Naive thymus-derived CD4-positive, alpha-beta T cell (primary cell): ENCODE measurements at regions not wholly inside any gene's neighbourhood (a gene's known extent, or its start where the extent isn't known, plus 50 kb on each side); places are given as distances from the start of the nearest gene placed in this dataset.

Experiments
- ATAC-seq: fragments of 150-1000 bp; cut with Tn5 transposase; 2 replicates; pipeline ENCODE4 v1.10.0; 2021; ENCODE audit warnings: mild to moderate bottlenecking, moderate library complexity
- CTCF ChIA-PET: fragments of 350-600 bp; sonication (Branson Sonifier 250); formaldehyde crosslinking; loops from one replicate; lab custom pipeline; 2021; ENCODE audit warnings: antibody characterized with exemption; lab: Charles Lee
- POLR2A ChIA-PET: fragments of 350-600 bp; sonication (Branson Sonifier 250); formaldehyde crosslinking; loops from one replicate; lab custom pipeline; 2021; ENCODE audit warnings: antibody characterized with exemption, inconsistent platforms; lab: Charles Lee
- DNase-seq, 9 donors: peaks; one replicate each; pipeline versions ENCODE4 v3.0.0 to v3.0.0-alpha.2; 2020 to 2022; ENCODE audit warnings: mixed read lengths in 1 of 9
- H3K27ac ChIP-seq: one replicate; pipeline ENCODE4 v1.7.0; 2013; ENCODE audit warnings: mild to moderate bottlenecking, low read depth, low read length, moderate library complexity
- H3K27me3 ChIP-seq, 2 donors: one replicate each; pipeline ENCODE4 v1.7.0; 2013; ENCODE audit warnings: low read length in 2 of 2, mild to moderate bottlenecking in 2 of 2, moderate library complexity in 2 of 2; ENCODE audit not compliant: control insufficient read depth in 2 of 2, insufficient read depth in 2 of 2
- H3K36me3 ChIP-seq, 3 experiments: 1 replicate in 2 of 3; 2 replicates in 1 of 3; pipeline ENCODE4 v1.7.0; 2013; ENCODE audit warnings: low read length in 3 of 3, mild to moderate bottlenecking in 3 of 3, moderate library complexity in 1 of 3; ENCODE audit not compliant: insufficient read depth in 3 of 3, control insufficient read depth in 2 of 3
- H3K4me1 ChIP-seq, 2 donors: one replicate each; pipeline ENCODE4 v1.7.0; 2013; ENCODE audit warnings: low read length in 2 of 2, mild to moderate bottlenecking in 2 of 2, moderate library complexity in 1 of 2; ENCODE audit not compliant: control insufficient read depth in 2 of 2, insufficient read depth in 2 of 2
- H3K4me3 ChIP-seq: 2 replicates; pipeline ENCODE4 v1.7.0; 2013; ENCODE audit warnings: mild to moderate bottlenecking, low read length
- H3K9me3 ChIP-seq, 3 experiments: 1 replicate in 2 of 3; 2 replicates in 1 of 3; pipeline ENCODE4 v1.7.0; 2013; ENCODE audit warnings: low read length in 3 of 3; ENCODE audit not compliant: control insufficient read depth in 2 of 3
- H3K27ac Mint-ChIP-seq, 9 donors: one replicate each; pipeline ENCODE4 v1.8.0; 2020 to 2022; ENCODE audit warnings: mixed read lengths in 9 of 9, mild to moderate bottlenecking in 8 of 9, moderate library complexity in 5 of 9, inconsistent platforms in 2 of 9
- H3K27me3 Mint-ChIP-seq, 5 donors: one replicate each; pipeline ENCODE4 v1.8.0; 2021 to 2022; ENCODE audit warnings: mixed read lengths in 5 of 5, mild to moderate bottlenecking in 1 of 5
- H3K36me3 Mint-ChIP-seq, 5 donors: one replicate each; pipeline ENCODE4 v1.8.0; 2020 to 2022; ENCODE audit warnings: mixed read lengths in 5 of 5, mild to moderate bottlenecking in 3 of 5, inconsistent platforms in 1 of 5
- H3K4me1 Mint-ChIP-seq, 7 donors: one replicate each; pipeline ENCODE4 v1.8.0; 2020 to 2022; ENCODE audit warnings: mixed read lengths in 7 of 7, mild to moderate bottlenecking in 3 of 7, inconsistent platforms in 1 of 7
- H3K4me3 Mint-ChIP-seq, 10 donors: one replicate each; pipeline ENCODE4 v1.8.0; 2020 to 2022; ENCODE audit warnings: mild to moderate bottlenecking in 10 of 10, mixed read lengths in 10 of 10, moderate library complexity in 6 of 10, inconsistent platforms in 2 of 10
- H3K9me3 Mint-ChIP-seq, 11 donors: one replicate each; pipeline ENCODE4 v1.8.0; 2020 to 2022; ENCODE audit warnings: mixed read lengths in 11 of 11, mild to moderate bottlenecking in 4 of 11, inconsistent platforms in 1 of 11, moderate library complexity in 1 of 11
- intact Hi-C, 2 donors: fragments of 100-400 bp; cut with micrococcal nuclease; formaldehyde crosslinking; loops; one replicate each; pipeline ENCODE4 v1.15.1; 2023

- no peak overlapping the region for H3K4me3 ChIP-seq
- Mint-ChIP-seq H3K4me3 (no peak overlapping the region), H3K27ac (no peak overlapping the region), H3K4me1 (no peaks in the 10 kb centered on the region), H3K36me3 (no peaks in the 10 kb centered on the region), H3K27me3 (peaks cover 3 to 24% (median 17%) of the 10 kb centered on the region in 5 donors), H3K9me3 (no peaks in the 10 kb centered on the region)
- DNase-seq (no peak), ATAC-seq (no peak)
- no peaks in the 10 kb centered on the region for H3K4me1 ChIP-seq
- CTCF ChIA-PET = interaction anchor here (0.6 to 2.5 kb wide), 3 partner anchors 10 to 313 kb away, joined by 3 to 20 read pairs (median 4); no protein-coding TSS in a partner anchor
- H3K36me3 ChIP-seq = no peaks in the 10 kb centered on the region
- H3K27ac ChIP-seq = no peak overlapping the region
- POLR2A ChIA-PET = interaction anchor here (0.5 kb wide), 1 partner anchor 306 kb away, joined by 3 read pairs; no protein-coding TSS in a partner anchor
- intact Hi-C loops = no loop called here
- peaks cover 0 to 1% of the 10 kb centered on the region in 2 donors for H3K27me3 ChIP-seq
- no peaks in the 10 kb centered on the region for H3K9me3 ChIP-seq
Observed at GRCh38 chr14:59130462-59130861, 58.0 kb upstream of the DAAM1 start.

- Histone ChIP-seq H3K27me3 (no peaks in the 10 kb centered on the region), H3K36me3 (no peaks in the 10 kb centered on the region), H3K4me1 (no peaks in the 10 kb centered on the region), H3K4me3 (no peak overlapping the region), H3K9me3 (no peaks in the 10 kb centered on the region), H3K27ac (no peak overlapping the region)
- intact Hi-C loops = no loop called here
- Mint-ChIP-seq H3K4me1 (no peaks in the 10 kb centered on the region), H3K27ac (no peak overlapping the region), H3K27me3 (peaks cover 3 to 24% (median 11%) of the 10 kb centered on the region in 5 donors), H3K4me3 (no peak overlapping the region), H3K36me3 (no peaks in the 10 kb centered on the region), H3K9me3 (no peaks in the 10 kb centered on the region)
- POLR2A ChIA-PET = no interaction called here
- DNase-seq = no peak
- no peak for ATAC-seq
- CTCF ChIA-PET = interaction anchor here (1.0 to 1.5 kb wide), 3 partner anchors 305 to 312 kb away, joined by 3 to 6 read pairs (median 3); no protein-coding TSS in a partner anchor
Observed at GRCh38 chr14:59131938-59132795, 56.3 kb upstream of the DAAM1 start.

GRCh38 chr14:59132796-59133494, 55.5 kb upstream of the DAAM1 start:
- Mint-ChIP-seq H3K4me1 (no peaks in the 10 kb centered on the region), H3K36me3 (no peaks in the 10 kb centered on the region), H3K27ac (no peak overlapping the region), H3K4me3 (no peak overlapping the region), H3K27me3 (peaks cover 3 to 24% (median 5%) of the 10 kb centered on the region in 5 donors), H3K9me3 (no peaks in the 10 kb centered on the region)
- ATAC-seq (no peak), DNase-seq (no peak)
- intact Hi-C loops = no loop called here
- Histone ChIP-seq H3K9me3 (no peaks in the 10 kb centered on the region), H3K27me3 (no peaks in the 10 kb centered on the region), H3K27ac (no peak overlapping the region), H3K4me1 (no peaks in the 10 kb centered on the region), H3K36me3 (no peaks in the 10 kb centered on the region), H3K4me3 (no peak overlapping the region)
- ChIA-PET POLR2A (no interaction called here), CTCF (interaction anchor here (0.6 to 1.5 kb wide), 6 partner anchors 231 to 444 kb away, joined by 3 to 6 read pairs (median 3); partner anchors contain the start of gene CCDC175)

GRCh38 chr14:59133709-59134108, 54.8 kb upstream of the DAAM1 start:
- intact Hi-C loops = no loop called here
- DNase-seq (no peak), ATAC-seq (no peak)
- Histone ChIP-seq H3K4me1 (no peaks in the 10 kb centered on the region), H3K27me3 (no peaks in the 10 kb centered on the region), H3K9me3 (no peaks in the 10 kb centered on the region), H3K27ac (no peak overlapping the region), H3K4me3 (no peak overlapping the region), H3K36me3 (no peaks in the 10 kb centered on the region)
- ChIA-PET CTCF (interaction anchor here (0.6 to 1.5 kb wide), 6 partner anchors 14 to 443 kb away, joined by 3 to 6 read pairs (median 3); partner anchors contain the start of gene CCDC175), POLR2A (no interaction called here)
- Mint-ChIP-seq H3K27me3 (peaks cover under 1 to 24% (median 3%) of the 10 kb centered on the region in 5 donors), H3K4me3 (no peak overlapping the region), H3K4me1 (no peaks in the 10 kb centered on the region), H3K27ac (no peak overlapping the region), H3K36me3 (no peaks in the 10 kb centered on the region), H3K9me3 (no peaks in the 10 kb centered on the region)

GRCh38 chr14:59134307-59134706, 54.2 kb upstream of the DAAM1 start:
- no peaks in the 10 kb centered on the region for H3K9me3 ChIP-seq
- no peak for DNase-seq
- H3K9me3 Mint-ChIP-seq = no peaks in the 10 kb centered on the region
- no peak overlapping the region for H3K27ac ChIP-seq
- no peaks in the 10 kb centered on the region for H3K4me1 ChIP-seq
- ChIA-PET CTCF (interaction anchor here (0.7 kb wide), 1 partner anchor 74 kb away, joined by 3 read pairs; no protein-coding TSS in a partner anchor), POLR2A (no interaction called here)
- H3K27me3 Mint-ChIP-seq = peaks cover 0 to 21% (median 3%) of the 10 kb centered on the region in 5 donors
- no peaks in the 10 kb centered on the region for H3K36me3 ChIP-seq
- H3K27me3 ChIP-seq = no peaks in the 10 kb centered on the region
- H3K4me3 ChIP-seq = no peak overlapping the region
- H3K36me3 Mint-ChIP-seq = no peaks in the 10 kb centered on the region
- intact Hi-C loops = no loop called here
- no peak overlapping the region for H3K27ac Mint-ChIP-seq
- no peaks in the 10 kb centered on the region for H3K4me1 Mint-ChIP-seq
- no peak overlapping the region for H3K4me3 Mint-ChIP-seq
- no peak for ATAC-seq

- Histone ChIP-seq H3K4me3 (no peak overlapping the region), H3K27me3 (no peaks in the 10 kb centered on the region), H3K9me3 (no peaks in the 10 kb centered on the region), H3K27ac (no peak overlapping the region), H3K4me1 (no peaks in the 10 kb centered on the region), H3K36me3 (no peaks in the 10 kb centered on the region)
- Mint-ChIP-seq H3K27me3 (peaks cover 0 to 12% (median 3%) of the 10 kb centered on the region in 5 donors), H3K4me1 (no peaks in the 10 kb centered on the region), H3K4me3 (no peak overlapping the region), H3K9me3 (no peaks in the 10 kb centered on the region), H3K36me3 (no peaks in the 10 kb centered on the region), H3K27ac (no peak overlapping the region)
- POLR2A ChIA-PET = no interaction called here
- ATAC-seq (no peak), DNase-seq (no peak)
- CTCF ChIA-PET = interaction anchor here (1.2 kb wide), 1 partner anchor 636 kb away, joined by 3 read pairs; no protein-coding TSS in a partner anchor
- intact Hi-C loops = no loop called here
Observed at GRCh38 chr14:59137256-59137655, 51.2 kb upstream of the DAAM1 start.
